SK-N-SH treated with all-trans-retinoic acid at 6 μM for 48 hours (cell line): ENCODE measurements at regions not wholly inside any gene's neighbourhood (a gene's known extent, or its start where the extent isn't known, plus 50 kb on each side); places are given as distances from the start of the nearest gene placed in this dataset.

Experiments
- ARNTL ChIP-seq: fragments of 450-650 bp; formaldehyde crosslinking; IDR thresholded peaks from 2 replicates; pipeline ENCODE4 v1.5.0; 2020; ENCODE audit warnings: low read depth, mild to moderate bottlenecking, moderate library complexity, borderline replicate concordance
- CSRNP3 ChIP-seq: fragments of 250-450 bp; sonication (Bioruptor Pico); IDR thresholded peaks from 2 replicates; pipeline ENCODE4 v1.5.1; 2021; ENCODE audit warnings: mild to moderate bottlenecking, moderate library complexity
- ISL1 ChIP-seq: fragments of 250-450 bp; sonication (Bioruptor Pico); IDR thresholded peaks from 2 replicates; pipeline ENCODE4 v2.1.2; 2022; ENCODE audit warnings: mild to moderate bottlenecking, moderate library complexity
- PPARA ChIP-seq: fragments of 250-450 bp; sonication (Bioruptor Pico); IDR thresholded peaks from 2 replicates; pipeline ENCODE4 v1.5.0; 2020; ENCODE audit warnings: mild to moderate bottlenecking, borderline replicate concordance
- ZC3H10 ChIP-seq: fragments of 250-450 bp; sonication (Bioruptor Pico); IDR thresholded peaks from 2 replicates; pipeline ENCODE4 v1.5.1; 2021; ENCODE audit warnings: mild to moderate bottlenecking, moderate library complexity
- ZFP3 ChIP-seq: fragments of 250-450 bp; sonication (Bioruptor Pico); IDR thresholded peaks from 2 replicates; pipeline ENCODE4 v1.5.0; 2020; ENCODE audit warnings: mild to moderate bottlenecking, moderate library complexity
- ZFP30 ChIP-seq: fragments of 450-650 bp; formaldehyde crosslinking; IDR thresholded peaks from 2 replicates; pipeline ENCODE4 v1.5.0; 2022; ENCODE audit warnings: mild to moderate bottlenecking, moderate library complexity
- ZNF565 ChIP-seq: fragments of 450-650 bp; formaldehyde crosslinking; conservative IDR thresholded peaks from 2 replicates; pipeline ENCODE4 v1.5.0; 2020; ENCODE audit warnings: low read depth, mild to moderate bottlenecking, moderate library complexity
- ZNF8 ChIP-seq: fragments of 450-650 bp; formaldehyde crosslinking; IDR thresholded peaks from 2 replicates; pipeline ENCODE4 v1.5.0; 2020; ENCODE audit warnings: mild to moderate bottlenecking, moderate library complexity
- TF ChIP-seq, protein P1 (sequence below): fragments of 250-450 bp; sonication (Bioruptor Pico); IDR thresholded peaks from 2 replicates; pipeline ENCODE4 v1.5.0; 2020; ENCODE audit warnings: mild to moderate bottlenecking, moderate library complexity

DNA sequence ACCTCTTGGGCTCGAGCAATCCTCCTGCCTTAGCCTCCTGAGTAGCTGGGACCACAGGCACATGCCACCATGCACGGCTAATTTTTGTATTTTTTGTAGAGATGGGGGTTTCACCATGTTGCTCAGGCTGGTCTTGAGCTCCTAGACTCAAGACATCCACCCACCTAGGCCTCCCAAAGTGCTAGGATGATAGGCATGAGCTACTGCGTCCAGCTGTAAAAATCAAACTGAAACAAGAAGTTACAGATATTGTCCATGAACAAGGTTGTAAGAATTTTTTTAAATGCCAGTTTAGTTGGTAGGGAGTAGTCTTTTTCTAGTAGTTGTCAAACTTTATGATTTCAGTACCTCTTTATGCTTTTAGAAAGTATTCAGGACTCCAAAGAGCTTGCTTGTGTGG is 424.4 kb upstream of the PMFBP1 start:
- no peak for TF ChIP-seq ZFP30
- no peak for TF ChIP-seq ISL1 (CRISPR knock-in tag)
- no peak for TF ChIP-seq CSRNP3 (CRISPR knock-in tag)
- TF ChIP-seq PPARA (CRISPR knock-in tag), result no peak
- no peak for TF ChIP-seq ARNTL (CRISPR knock-in tag)
- TF ChIP-seq ZNF8 (CRISPR knock-in tag), result no peak
- TF ChIP-seq, protein P1, sequence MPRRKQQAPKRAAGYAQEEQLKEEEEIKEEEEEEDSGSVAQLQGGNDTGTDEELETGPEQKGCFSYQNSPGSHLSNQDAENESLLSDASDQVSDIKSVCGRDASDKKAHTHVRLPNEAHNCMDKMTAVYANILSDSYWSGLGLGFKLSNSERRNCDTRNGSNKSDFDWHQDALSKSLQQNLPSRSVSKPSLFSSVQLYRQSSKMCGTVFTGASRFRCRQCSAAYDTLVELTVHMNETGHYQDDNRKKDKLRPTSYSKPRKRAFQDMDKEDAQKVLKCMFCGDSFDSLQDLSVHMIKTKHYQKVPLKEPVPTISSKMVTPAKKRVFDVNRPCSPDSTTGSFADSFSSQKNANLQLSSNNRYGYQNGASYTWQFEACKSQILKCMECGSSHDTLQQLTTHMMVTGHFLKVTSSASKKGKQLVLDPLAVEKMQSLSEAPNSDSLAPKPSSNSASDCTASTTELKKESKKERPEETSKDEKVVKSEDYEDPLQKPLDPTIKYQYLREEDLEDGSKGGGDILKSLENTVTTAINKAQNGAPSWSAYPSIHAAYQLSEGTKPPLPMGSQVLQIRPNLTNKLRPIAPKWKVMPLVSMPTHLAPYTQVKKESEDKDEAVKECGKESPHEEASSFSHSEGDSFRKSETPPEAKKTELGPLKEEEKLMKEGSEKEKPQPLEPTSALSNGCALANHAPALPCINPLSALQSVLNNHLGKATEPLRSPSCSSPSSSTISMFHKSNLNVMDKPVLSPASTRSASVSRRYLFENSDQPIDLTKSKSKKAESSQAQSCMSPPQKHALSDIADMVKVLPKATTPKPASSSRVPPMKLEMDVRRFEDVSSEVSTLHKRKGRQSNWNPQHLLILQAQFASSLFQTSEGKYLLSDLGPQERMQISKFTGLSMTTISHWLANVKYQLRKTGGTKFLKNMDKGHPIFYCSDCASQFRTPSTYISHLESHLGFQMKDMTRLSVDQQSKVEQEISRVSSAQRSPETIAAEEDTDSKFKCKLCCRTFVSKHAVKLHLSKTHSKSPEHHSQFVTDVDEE (CRISPR knock-in tag), result no peak
- no peak for TF ChIP-seq ZC3H10
- no peak for TF ChIP-seq ZFP3 (CRISPR knock-in tag)
- TF ChIP-seq ZNF565 (CRISPR knock-in tag), result no peak
